ENCODE measurements at regions not wholly inside any gene's neighbourhood (a gene's known extent, or its start where the extent isn't known, plus 50 kb on each side); places are given as distances from the start of the nearest gene placed in this dataset.

GRCh38 chr2:66273933-66274490, 160.9 kb upstream of the MEIS1 start:
- no peaks in the 10 kb centered on the region for H3K36me3 Mint-ChIP-seq
- no peaks in the 10 kb centered on the region for H3K27me3 ChIP-seq (ENCODE audit: control insufficient read depth, insufficient read depth, low read length)
- H3K4me3 Mint-ChIP-seq = peak overlapping the region in 1 of 4 donors; percentile 21

GRCh38 chr2:66272751-66273150, 162.2 kb upstream of the MEIS1 start:
- no peaks in the 10 kb centered on the region for H3K36me3 Mint-ChIP-seq
- DNase-seq (no peak), ATAC-seq (ENCODE audit: low read depth in 2 of 2) (no peak)
- no peak overlapping the region for H3K4me3 Mint-ChIP-seq
- no peaks in the 10 kb centered on the region for H3K4me1 ChIP-seq (ENCODE audit: control insufficient read depth, insufficient read depth, low read length, poor library complexity, severe bottlenecking)
- H3K4me1 Mint-ChIP-seq = no peaks in the 10 kb centered on the region
- no peaks in the 10 kb centered on the region for H3K36me3 ChIP-seq (ENCODE audit: control insufficient read depth, insufficient read depth, low read length)
- no peaks in the 10 kb centered on the region for H3K9me3 ChIP-seq (ENCODE audit: control insufficient read depth in 2 of 2, low read length in 2 of 2)
- H3K9me3 Mint-ChIP-seq = peaks cover 0 to 4% (median 0%) of the 10 kb centered on the region in 7 donors
- no peak overlapping the region for H3K27ac ChIP-seq (ENCODE audit: insufficient read depth, low read length, poor library complexity, severe bottlenecking)
- no peaks in the 10 kb centered on the region for H3K27me3 ChIP-seq (ENCODE audit: control insufficient read depth, insufficient read depth, low read length)
- no peak overlapping the region for H3K4me3 ChIP-seq (ENCODE audit: low read depth, low read length)
- no peak overlapping the region for H3K27ac Mint-ChIP-seq
- H3K27me3 Mint-ChIP-seq = no peaks in the 10 kb centered on the region

More at GRCh38 chr2:66273933-66274490, 160.9 kb upstream of the MEIS1 start:
- H3K36me3 ChIP-seq (ENCODE audit: control insufficient read depth, insufficient read depth, low read length) = no peaks in the 10 kb centered on the region
- no peak overlapping the region for H3K27ac Mint-ChIP-seq
- H3K4me1 Mint-ChIP-seq = no peaks in the 10 kb centered on the region
- no peaks in the 10 kb centered on the region for H3K27me3 Mint-ChIP-seq
- no peak for ATAC-seq (ENCODE audit: low read depth in 2 of 2)
- no peaks in the 10 kb centered on the region for H3K9me3 ChIP-seq (ENCODE audit: control insufficient read depth in 2 of 2, low read length in 2 of 2)
- no peak overlapping the region for H3K27ac ChIP-seq (ENCODE audit: insufficient read depth, low read length, poor library complexity, severe bottlenecking)
- no peak overlapping the region for H3K4me3 ChIP-seq (ENCODE audit: low read depth, low read length)
- no peak for DNase-seq
- no peaks in the 10 kb centered on the region for H3K4me1 ChIP-seq (ENCODE audit: control insufficient read depth, insufficient read depth, low read length, poor library complexity, severe bottlenecking)
- peaks cover 0 to 5% (median 0%) of the 10 kb centered on the region in 7 donors for H3K9me3 Mint-ChIP-seq

GRCh38 chr2:66271777-66272176, 163.1 kb upstream of the MEIS1 start:
- no peaks in the 10 kb centered on the region for H3K36me3 Mint-ChIP-seq
- H3K4me3 ChIP-seq (ENCODE audit: low read depth, low read length) = no peak overlapping the region
- H3K9me3 ChIP-seq (ENCODE audit: control insufficient read depth in 2 of 2, low read length in 2 of 2) = no peaks in the 10 kb centered on the region
- H3K36me3 ChIP-seq (ENCODE audit: control insufficient read depth, insufficient read depth, low read length) = no peaks in the 10 kb centered on the region
- no peaks in the 10 kb centered on the region for H3K27me3 ChIP-seq (ENCODE audit: control insufficient read depth, insufficient read depth, low read length)
- no peak overlapping the region for H3K27ac ChIP-seq (ENCODE audit: insufficient read depth, low read length, poor library complexity, severe bottlenecking)
- no peak for DNase-seq
- no peak for ATAC-seq (ENCODE audit: low read depth in 2 of 2)
- H3K27ac Mint-ChIP-seq = no peak overlapping the region
- H3K4me1 Mint-ChIP-seq = no peaks in the 10 kb centered on the region
- H3K9me3 Mint-ChIP-seq = peaks cover 0 to 4% (median 1%) of the 10 kb centered on the region in 7 donors
- no peaks in the 10 kb centered on the region for H3K4me1 ChIP-seq (ENCODE audit: control insufficient read depth, insufficient read depth, low read length, poor library complexity, severe bottlenecking)
- no peak overlapping the region for H3K4me3 Mint-ChIP-seq
- H3K27me3 Mint-ChIP-seq = no peaks in the 10 kb centered on the region

GRCh38 chr2:66270247-66270646, 164.7 kb upstream of the MEIS1 start:
- no peak overlapping the region for H3K27ac Mint-ChIP-seq
- no peaks in the 10 kb centered on the region for H3K36me3 ChIP-seq (ENCODE audit: control insufficient read depth, insufficient read depth, low read length)
- no peaks in the 10 kb centered on the region for H3K4me1 Mint-ChIP-seq
- no peak overlapping the region for H3K4me3 Mint-ChIP-seq
- no peaks in the 10 kb centered on the region for H3K27me3 ChIP-seq (ENCODE audit: control insufficient read depth, insufficient read depth, low read length)
- H3K36me3 Mint-ChIP-seq = no peaks in the 10 kb centered on the region
- H3K4me1 ChIP-seq (ENCODE audit: control insufficient read depth, insufficient read depth, low read length, poor library complexity, severe bottlenecking) = no peaks in the 10 kb centered on the region
- H3K27ac ChIP-seq (ENCODE audit: insufficient read depth, low read length, poor library complexity, severe bottlenecking) = no peak overlapping the region
- H3K27me3 Mint-ChIP-seq = no peaks in the 10 kb centered on the region
- DNase-seq = no peak
- H3K4me3 ChIP-seq (ENCODE audit: low read depth, low read length) = no peak overlapping the region
- peaks cover 0 to 3% (median 1%) of the 10 kb centered on the region in 7 donors for H3K9me3 Mint-ChIP-seq
- H3K9me3 ChIP-seq (ENCODE audit: control insufficient read depth in 2 of 2, low read length in 2 of 2) = no peaks in the 10 kb centered on the region
- no peak for ATAC-seq (ENCODE audit: low read depth in 2 of 2)

- no peaks in the 10 kb centered on the region for H3K36me3 ChIP-seq (ENCODE audit: control insufficient read depth, insufficient read depth, low read length)
- Mint-ChIP-seq H3K36me3 (no peaks in the 10 kb centered on the region), H3K9me3 (peaks cover 0 to 3% (median 1%) of the 10 kb centered on the region in 7 donors), H3K4me3 (no peak overlapping the region), H3K4me1 (no peaks in the 10 kb centered on the region), H3K27ac (no peak overlapping the region), H3K27me3 (no peaks in the 10 kb centered on the region)
- no peaks in the 10 kb centered on the region for H3K27me3 ChIP-seq (ENCODE audit: control insufficient read depth, insufficient read depth, low read length)
- no peaks in the 10 kb centered on the region for H3K9me3 ChIP-seq (ENCODE audit: control insufficient read depth in 2 of 2, low read length in 2 of 2)
- ATAC-seq (ENCODE audit: low read depth in 2 of 2) (no peak), DNase-seq (no peak)
- H3K27ac ChIP-seq (ENCODE audit: insufficient read depth, low read length, poor library complexity, severe bottlenecking) = no peak overlapping the region
- H3K4me3 ChIP-seq (ENCODE audit: low read depth, low read length) = no peak overlapping the region
- H3K4me1 ChIP-seq (ENCODE audit: control insufficient read depth, insufficient read depth, low read length, poor library complexity, severe bottlenecking) = no peaks in the 10 kb centered on the region
Observed at GRCh38 chr2:66269166-66269565, 165.8 kb upstream of the MEIS1 start.

GRCh38 chr2:66268756-66269155, 166.2 kb upstream of the MEIS1 start:
- Mint-ChIP-seq H3K4me1 (no peaks in the 10 kb centered on the region), H3K9me3 (peaks cover 0 to 3% (median 1%) of the 10 kb centered on the region in 7 donors), H3K27ac (no peak overlapping the region), H3K36me3 (no peaks in the 10 kb centered on the region), H3K4me3 (no peak overlapping the region), H3K27me3 (no peaks in the 10 kb centered on the region)
- H3K36me3 ChIP-seq (ENCODE audit: control insufficient read depth, insufficient read depth, low read length) = no peaks in the 10 kb centered on the region
- no peaks in the 10 kb centered on the region for H3K27me3 ChIP-seq (ENCODE audit: control insufficient read depth, insufficient read depth, low read length)
- no peaks in the 10 kb centered on the region for H3K9me3 ChIP-seq (ENCODE audit: control insufficient read depth in 2 of 2, low read length in 2 of 2)
- DNase-seq (no peak), ATAC-seq (ENCODE audit: low read depth in 2 of 2) (no peak)
- no peak overlapping the region for H3K27ac ChIP-seq (ENCODE audit: insufficient read depth, low read length, poor library complexity, severe bottlenecking)
- no peak overlapping the region for H3K4me3 ChIP-seq (ENCODE audit: low read depth, low read length)
- H3K4me1 ChIP-seq (ENCODE audit: control insufficient read depth, insufficient read depth, low read length, poor library complexity, severe bottlenecking) = no peaks in the 10 kb centered on the region

GRCh38 chr2:66264354-66264753, 170.6 kb upstream of the MEIS1 start:
- no peak overlapping the region for H3K27ac ChIP-seq (ENCODE audit: insufficient read depth, low read length, poor library complexity, severe bottlenecking)
- ATAC-seq (ENCODE audit: low read depth in 2 of 2) (no peak), DNase-seq (no peak)
- H3K9me3 ChIP-seq (ENCODE audit: control insufficient read depth in 2 of 2, low read length in 2 of 2) = no peaks in the 10 kb centered on the region
- no peaks in the 10 kb centered on the region for H3K36me3 ChIP-seq (ENCODE audit: control insufficient read depth, insufficient read depth, low read length)
- H3K4me3 ChIP-seq (ENCODE audit: low read depth, low read length) = no peak overlapping the region
- H3K9me3 Mint-ChIP-seq = peaks cover 0 to 3% (median 0%) of the 10 kb centered on the region in 7 donors
- no peak overlapping the region for H3K27ac Mint-ChIP-seq
- H3K4me1 Mint-ChIP-seq = no peaks in the 10 kb centered on the region
- H3K4me3 Mint-ChIP-seq = no peak overlapping the region
- no peaks in the 10 kb centered on the region for H3K27me3 Mint-ChIP-seq
- no peaks in the 10 kb centered on the region for H3K36me3 Mint-ChIP-seq
- no peaks in the 10 kb centered on the region for H3K27me3 ChIP-seq (ENCODE audit: control insufficient read depth, insufficient read depth, low read length)
- H3K4me1 ChIP-seq (ENCODE audit: control insufficient read depth, insufficient read depth, low read length, poor library complexity, severe bottlenecking) = no peaks in the 10 kb centered on the region

GRCh38 chr2:66255867-66256266, 179.1 kb upstream of the MEIS1 start:
- no peak for DNase-seq

More at GRCh38 chr2:66255867-66256266, 179.1 kb upstream of the MEIS1 start:
- H3K27ac Mint-ChIP-seq = no peak overlapping the region
- Histone ChIP-seq H3K9me3 (ENCODE audit: control insufficient read depth in 2 of 2, low read length in 2 of 2) (no peaks in the 10 kb centered on the region), H3K4me1 (ENCODE audit: control insufficient read depth, insufficient read depth, low read length, poor library complexity, severe bottlenecking) (no peaks in the 10 kb centered on the region), H3K36me3 (ENCODE audit: control insufficient read depth, insufficient read depth, low read length) (no peaks in the 10 kb centered on the region), H3K27me3 (ENCODE audit: control insufficient read depth, insufficient read depth, low read length) (no peaks in the 10 kb centered on the region), H3K27ac (ENCODE audit: insufficient read depth, low read length, poor library complexity, severe bottlenecking) (no peak overlapping the region), H3K4me3 (ENCODE audit: low read depth, low read length) (no peak overlapping the region)
- H3K36me3 Mint-ChIP-seq = no peaks in the 10 kb centered on the region
- H3K4me3 Mint-ChIP-seq = no peak overlapping the region
- no peaks in the 10 kb centered on the region for H3K4me1 Mint-ChIP-seq
- H3K9me3 Mint-ChIP-seq = peaks cover 0 to 4% (median 1%) of the 10 kb centered on the region in 7 donors
- H3K27me3 Mint-ChIP-seq = no peaks in the 10 kb centered on the region
- no peak for ATAC-seq (ENCODE audit: low read depth in 2 of 2)
